H1 (cell line): ENCODE measurements at regions not wholly inside any gene's neighbourhood (a gene's known extent, or its start where the extent isn't known, plus 50 kb on each side); places are given as distances from the start of the nearest gene placed in this dataset.

Source experiments
- EGR1 ChIP-seq: IDR thresholded peaks from 2 replicates; pipeline ENCODE4 v1.6.1; 2011; ENCODE audit warnings: low read depth, low read length, borderline replicate concordance
- POLR2A ChIP-seq, 2 experiments: IDR thresholded peaks; 1 replicate in 1 of 2; 2 replicates in 1 of 2; pipeline ENCODE4 v1.6.1; 2011; ENCODE audit warnings: low read depth in 2 of 2, low read length in 2 of 2, mild to moderate bottlenecking in 2 of 2; ENCODE audit errors: control extremely low read depth in 1 of 2
- SUZ12 ChIP-seq: fragments of 200-600 bp; sonication (generic); IDR thresholded peaks from 2 replicates; pipeline ENCODE4 v1.6.1; 2012; ENCODE audit warnings: mild to moderate bottlenecking, inconsistent platforms, low read length, moderate library complexity, mixed read lengths

GRCh38 chr20:19833395-19833794, 75.3 kb downstream of the RIN2 start:
- TF ChIP-seq POLR2A (IDR thresholded peaks at IDR 0.05; ENCODE audit: control extremely low read depth in 1 of 2, low read depth in 2 of 2, low read length in 2 of 2) (no peak), EGR1 (no peak), SUZ12 (no peak)
